B cell (primary cell): ENCODE measurements at regions not wholly inside any gene's neighbourhood (a gene's known extent, or its start where the extent isn't known, plus 50 kb on each side); places are given as distances from the start of the nearest gene placed in this dataset.

ENCODE experiments used
- ATAC-seq: fragments of 200-7000 bp; cut with Tn5 transposase; one replicate; pipeline ENCODE4 v1.10.0; 2021; ENCODE audit warnings: low read depth, mild to moderate bottlenecking, moderate number of reproducible peaks, moderate library complexity
- CTCF ChIA-PET: fragments of 350-600 bp; sonication (Branson Sonifier 250); formaldehyde crosslinking; loops from one replicate; lab custom pipeline; 2021; ENCODE audit warnings: antibody characterized with exemption, inconsistent platforms; lab: Charles Lee
- POLR2A ChIA-PET: fragments of 350-600 bp; sonication (Branson Sonifier 250); formaldehyde crosslinking; loops from one replicate; lab custom pipeline; 2021; ENCODE audit warnings: antibody characterized with exemption; lab: Charles Lee
- DNase-seq: peaks from one replicate; pipeline ENCODE4 v3.0.0; 2013
- H2AFZ ChIP-seq: 2 replicates; pipeline ENCODE4 v1.6.1; 2012; ENCODE audit warnings: mild to moderate bottlenecking, low read depth, low read length; ENCODE audit not compliant: insufficient read depth, poor library complexity, severe bottlenecking
- H3K27ac ChIP-seq, 2 donors: 1 replicate in 1 of 2; 2 replicates in 1 of 2; pipeline ENCODE4 v1.5.1; 2012 to 2013; ENCODE audit warnings: low read length in 2 of 2, mild to moderate bottlenecking in 2 of 2, moderate library complexity in 1 of 2
- H3K27me3 ChIP-seq, 4 experiments: fragments of 200-600 bp in 1 of 4; sonication (generic) in 1 of 4; replicated peaks in 1 of 4; 1 replicate in 2 of 4; 2 replicates in 2 of 4; pipeline versions ENCODE4 v1.6.1 to v1.7.0; 2013 to 2016; ENCODE audit warnings: low read length in 3 of 4, mild to moderate bottlenecking in 2 of 4, mixed read lengths in 1 of 4, moderate library complexity in 1 of 4; ENCODE audit not compliant: insufficient read depth in 4 of 4, control insufficient read depth in 3 of 4; ENCODE audit errors: control extremely low read depth in 1 of 4
- H3K36me3 ChIP-seq, 2 experiments: replicated peaks in 1 of 2; 1 replicate in 1 of 2; 2 replicates in 1 of 2; pipeline versions ENCODE4 v1.6.1 to v1.7.1; 2013; ENCODE audit warnings: low read length in 1 of 2; ENCODE audit not compliant: insufficient read depth in 2 of 2, control insufficient read depth in 1 of 2; ENCODE audit errors: control extremely low read depth in 1 of 2, extremely low read depth in 1 of 2
- H3K4me1 ChIP-seq, 2 donors: fragments of 200-600 bp in 1 of 2; sonication (generic) in 1 of 2; 1 replicate in 1 of 2; 2 replicates in 1 of 2; pipeline versions ENCODE4 v1.5.1 to v1.6.1; 2013 to 2017; ENCODE audit warnings: low read length in 2 of 2; ENCODE audit not compliant: control insufficient read depth in 2 of 2, insufficient read depth in 2 of 2
- H3K4me2 ChIP-seq: replicated peaks from 2 replicates; pipeline ENCODE3; 2012; ENCODE audit warnings: mild to moderate bottlenecking, low read depth, low read length; ENCODE audit not compliant: poor library complexity, severe bottlenecking
- H3K4me3 ChIP-seq, 5 experiments: fragments of 200-600 bp in 1 of 5; sonication (generic) in 1 of 5; 1 replicate in 3 of 5; 2 replicates in 2 of 5; pipeline versions ENCODE4 v1.5.1 to v1.7.0; 2011 to 2016; ENCODE audit warnings: low read length in 4 of 5, mild to moderate bottlenecking in 4 of 5, low read depth in 2 of 5, control low read depth in 1 of 5, moderate library complexity in 1 of 5; ENCODE audit not compliant: insufficient read depth in 1 of 5; ENCODE audit errors: control extremely low read depth in 1 of 5, extremely low read depth in 1 of 5
- H3K79me2 ChIP-seq: fragments of 200-600 bp; sonication (generic); one replicate; pipeline ENCODE4 v1.6.0; 2016; ENCODE audit warnings: low read length; ENCODE audit not compliant: control insufficient read depth, insufficient read depth
- H3K9ac ChIP-seq: fragments of 200-600 bp; sonication (generic); 2 replicates; pipeline ENCODE4 v1.6.1; 2017; ENCODE audit warnings: mild to moderate bottlenecking, low read length, moderate library complexity
- H3K9me3 ChIP-seq, 3 donors: one replicate each; pipeline versions ENCODE4 v1.6.1 to v1.7.1; 2013; ENCODE audit warnings: low read length in 2 of 3; ENCODE audit not compliant: control insufficient read depth in 2 of 3, insufficient read depth in 1 of 3; ENCODE audit errors: control extremely low read depth in 1 of 3
- H4K20me1 ChIP-seq: 2 replicates; pipeline ENCODE4 v1.6.0; 2012; ENCODE audit warnings: mild to moderate bottlenecking, low read length; ENCODE audit not compliant: insufficient read depth, control insufficient read depth, poor library complexity, severe bottlenecking
- H3K27ac Mint-ChIP-seq: one replicate; pipeline ENCODE4 v1.8.0; 2021; ENCODE audit warnings: mixed read lengths
- H3K27me3 Mint-ChIP-seq: one replicate; pipeline ENCODE4 v1.8.0; 2021; ENCODE audit warnings: mixed read lengths
- H3K4me1 Mint-ChIP-seq: one replicate; pipeline ENCODE4 v1.8.0; 2021; ENCODE audit warnings: mixed read lengths
- H3K4me3 Mint-ChIP-seq: one replicate; pipeline ENCODE4 v1.8.0; 2021; ENCODE audit warnings: mixed read lengths
- H3K9me3 Mint-ChIP-seq: one replicate; pipeline ENCODE4 v1.8.0; 2022; ENCODE audit warnings: mixed read lengths; ENCODE audit not compliant: insufficient read depth
- CTCF ChIP-seq: fragments of 200-600 bp; IDR thresholded peaks from one replicate; pipeline ENCODE4 v1.8.0; 2022; ENCODE audit warnings: antibody characterized with exemption, mild to moderate bottlenecking
- EZH2 ChIP-seq: IDR thresholded peaks from 2 replicates; pipeline ENCODE4 v1.6.1; 2012; ENCODE audit warnings: borderline replicate concordance, low read depth, mild to moderate bottlenecking, moderate library complexity, low read length; ENCODE audit not compliant: insufficient read depth, poor library complexity, severe bottlenecking
- WGBS: methylation state at CpG from one replicate; pipeline ENCODE4 v1.1.5; 2013; ENCODE audit warnings: missing lambda C conversion rate; ENCODE audit not compliant: insufficient coverage; 5-methylcytosine and 5-hydroxymethylcytosine counted together
- intact Hi-C: fragments of 100-400 bp; cut with micrococcal nuclease; formaldehyde crosslinking; loops from one replicate; pipeline ENCODE4 v1.10.0; 2022

- Mint-ChIP-seq H3K9me3 (peaks cover 4% of the 10 kb centered on the region), H3K4me3 (no peak overlapping the region), H3K27ac (no peak overlapping the region), H3K4me1 (no peaks in the 10 kb centered on the region), H3K27me3 (peaks cover 5% of the 10 kb centered on the region)
- ChIA-PET POLR2A (no interaction called here), CTCF (no interaction called here)
- H4K20me1 ChIP-seq = no peaks in the 10 kb centered on the region
- H3K27ac ChIP-seq = no peak overlapping the region
- intact Hi-C loops = no loop called here
- no peak for TF ChIP-seq CTCF
- no peak for TF ChIP-seq EZH2
- no peaks in the 10 kb centered on the region for H3K4me1 ChIP-seq
- DNase-seq (no peak), ATAC-seq (no peak)
- H3K27me3 ChIP-seq = no peaks in the 10 kb centered on the region
- no peaks in the 10 kb centered on the region for H3K36me3 ChIP-seq
- no peak overlapping the region for H3K4me2 ChIP-seq
- H3K9me3 ChIP-seq = no peaks in the 10 kb centered on the region
- H3K9ac ChIP-seq = no peak overlapping the region
- H3K4me3 ChIP-seq = no peak overlapping the region
- H3K79me2 ChIP-seq = no peaks in the 10 kb centered on the region
- H2AFZ ChIP-seq = no peak overlapping the region
Observed at GRCh38 chr3:181133832-181134231, 144.3 kb upstream of the DNAJC19 start.

GRCh38 chr3:181105646-181106045 lies 116.1 kb upstream of the DNAJC19 start:
- H3K4me1 ChIP-seq = no peaks in the 10 kb centered on the region
- no peak overlapping the region for H3K4me3 ChIP-seq
- H3K36me3 ChIP-seq = no peaks in the 10 kb centered on the region
- no peak overlapping the region for H2AFZ ChIP-seq
- H3K4me2 ChIP-seq = no peak overlapping the region
- Mint-ChIP-seq H3K4me1 (no peaks in the 10 kb centered on the region), H3K27me3 (no peaks in the 10 kb centered on the region), H3K27ac (no peak overlapping the region), H3K9me3 (peaks cover 7% of the 10 kb centered on the region), H3K4me3 (no peak overlapping the region)
- DNase-seq = no peak
- H3K79me2 ChIP-seq = no peaks in the 10 kb centered on the region
- no peaks in the 10 kb centered on the region for H3K27me3 ChIP-seq
- no peak overlapping the region for H3K27ac ChIP-seq
- ChIA-PET CTCF (no interaction called here), POLR2A (no interaction called here)
- peaks cover 0 to 10% (median 1%) of the 10 kb centered on the region in 3 donors for H3K9me3 ChIP-seq
- no peak for TF ChIP-seq CTCF
- TF ChIP-seq EZH2 = no peak
- intact Hi-C loops = no loop called here
- H3K9ac ChIP-seq = no peak overlapping the region
- WGBS = 100% methylated on average over 1 of the region's 3 CpGs
- H4K20me1 ChIP-seq = no peaks in the 10 kb centered on the region
- ATAC-seq = no peak
